Loucy (cell line): ENCODE measurements at regions not wholly inside any gene's neighbourhood (a gene's known extent, or its start where the extent isn't known, plus 50 kb on each side); places are given as distances from the start of the nearest gene placed in this dataset.

ENCODE experiments used
- H2AFZ ChIP-seq: fragments of 200-600 bp; sonication (generic); 2 replicates; pipeline ENCODE4 v1.6.0; 2016; ENCODE audit warnings: antibody characterized with exemption, mild to moderate bottlenecking, low read length, moderate library complexity
- H3F3A ChIP-seq: fragments of 200-600 bp; 2 replicates; pipeline ENCODE4 v1.6.0; 2016; ENCODE audit warnings: antibody characterized with exemption, low read depth, mild to moderate bottlenecking
- H3K27me3 ChIP-seq: fragments of 200-600 bp; sonication (generic); 2 replicates; pipeline ENCODE4 v1.6.1; 2014; ENCODE audit warnings: low read length, mild to moderate bottlenecking; ENCODE audit not compliant: insufficient read depth, poor library complexity, severe bottlenecking
- H3K36me3 ChIP-seq: fragments of 200-600 bp; sonication (generic); 2 replicates; pipeline ENCODE4 v1.6.1; 2016; ENCODE audit warnings: low read length; ENCODE audit not compliant: insufficient read depth
- H3K4me1 ChIP-seq: fragments of 200-600 bp; sonication (generic); 2 replicates; pipeline ENCODE4 v1.5.1; 2014; ENCODE audit warnings: low read length, mild to moderate bottlenecking; ENCODE audit not compliant: insufficient read depth, poor library complexity, severe bottlenecking
- H3K4me2 ChIP-seq: fragments of 200-600 bp; sonication (generic); 2 replicates; pipeline ENCODE4 v1.6.0; 2014; ENCODE audit warnings: antibody characterized with exemption, low read length, low read depth, mild to moderate bottlenecking; ENCODE audit not compliant: poor library complexity, severe bottlenecking
- H3K4me3 ChIP-seq: fragments of 200-600 bp; sonication (generic); 2 replicates; pipeline ENCODE4 v1.5.1; 2014; ENCODE audit warnings: low read length, mild to moderate bottlenecking, mixed read lengths; ENCODE audit not compliant: poor library complexity, severe bottlenecking
- H3K79me2 ChIP-seq: fragments of 200-600 bp; sonication (generic); 2 replicates; pipeline ENCODE4 v1.6.1; 2014; ENCODE audit warnings: low read length; ENCODE audit not compliant: insufficient read depth
- H3K9ac ChIP-seq: fragments of 200-600 bp; sonication (generic); 2 replicates; pipeline ENCODE4 v1.6.0; 2014; ENCODE audit warnings: mild to moderate bottlenecking, low read depth, low read length, moderate library complexity; ENCODE audit not compliant: poor library complexity, severe bottlenecking
- H3K9me2 ChIP-seq: fragments of 200-600 bp; sonication (generic); replicated peaks from 2 replicates; pipeline ENCODE4 v1.6.1; 2016; ENCODE audit warnings: low read depth, low read length, mixed read lengths
- H3K9me3 ChIP-seq: fragments of 200-600 bp; sonication (generic); 2 replicates; pipeline ENCODE4 v1.6.1; 2014; ENCODE audit warnings: mild to moderate bottlenecking, antibody characterized with exemption, low read length, low read depth; ENCODE audit not compliant: insufficient read depth
- H4K20me1 ChIP-seq: fragments of 200-600 bp; sonication (generic); 2 replicates; pipeline ENCODE4 v1.6.0; 2014; ENCODE audit warnings: antibody characterized with exemption, low read length, mild to moderate bottlenecking; ENCODE audit not compliant: insufficient read depth, poor library complexity, severe bottlenecking
- EZH2phosphoT487 ChIP-seq: fragments of 200-600 bp; IDR thresholded peaks from 2 replicates; pipeline ENCODE4 v1.6.1; 2018; ENCODE audit warnings: antibody characterized with exemption, mild to moderate bottlenecking, moderate library complexity, borderline replicate concordance
- TF ChIP-seq, protein P1 (sequence below): fragments of 200-600 bp; sonication (generic); conservative IDR thresholded peaks from 2 replicates; pipeline ENCODE4 v1.5.1; 2014; ENCODE audit warnings: mild to moderate bottlenecking, antibody characterized with exemption, low read length

- Histone ChIP-seq H3K9me3 (no peaks in the 10 kb centered on the region), H3K9ac (no peak overlapping the region), H4K20me1 (no peaks in the 10 kb centered on the region), H3K27me3 (no peaks in the 10 kb centered on the region), H3K4me1 (no peaks in the 10 kb centered on the region), H3K4me3 (no peak overlapping the region), H3K79me2 (no peaks in the 10 kb centered on the region), H3F3A (no peaks in the 10 kb centered on the region), H3K9me2 (no peaks in the 10 kb centered on the region), H3K36me3 (no peaks in the 10 kb centered on the region), H2AFZ (no peak overlapping the region), H3K4me2 (no peak overlapping the region)
- TF ChIP-seq, protein P1, sequence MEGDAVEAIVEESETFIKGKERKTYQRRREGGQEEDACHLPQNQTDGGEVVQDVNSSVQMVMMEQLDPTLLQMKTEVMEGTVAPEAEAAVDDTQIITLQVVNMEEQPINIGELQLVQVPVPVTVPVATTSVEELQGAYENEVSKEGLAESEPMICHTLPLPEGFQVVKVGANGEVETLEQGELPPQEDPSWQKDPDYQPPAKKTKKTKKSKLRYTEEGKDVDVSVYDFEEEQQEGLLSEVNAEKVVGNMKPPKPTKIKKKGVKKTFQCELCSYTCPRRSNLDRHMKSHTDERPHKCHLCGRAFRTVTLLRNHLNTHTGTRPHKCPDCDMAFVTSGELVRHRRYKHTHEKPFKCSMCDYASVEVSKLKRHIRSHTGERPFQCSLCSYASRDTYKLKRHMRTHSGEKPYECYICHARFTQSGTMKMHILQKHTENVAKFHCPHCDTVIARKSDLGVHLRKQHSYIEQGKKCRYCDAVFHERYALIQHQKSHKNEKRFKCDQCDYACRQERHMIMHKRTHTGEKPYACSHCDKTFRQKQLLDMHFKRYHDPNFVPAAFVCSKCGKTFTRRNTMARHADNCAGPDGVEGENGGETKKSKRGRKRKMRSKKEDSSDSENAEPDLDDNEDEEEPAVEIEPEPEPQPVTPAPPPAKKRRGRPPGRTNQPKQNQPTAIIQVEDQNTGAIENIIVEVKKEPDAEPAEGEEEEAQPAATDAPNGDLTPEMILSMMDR: peak; percentile 73
- no peak for TF ChIP-seq EZH2phosphoT487
Measured at GRCh38 chr11:13210424-13210823, 67.2 kb upstream of the BMAL1 start.

DNA sequence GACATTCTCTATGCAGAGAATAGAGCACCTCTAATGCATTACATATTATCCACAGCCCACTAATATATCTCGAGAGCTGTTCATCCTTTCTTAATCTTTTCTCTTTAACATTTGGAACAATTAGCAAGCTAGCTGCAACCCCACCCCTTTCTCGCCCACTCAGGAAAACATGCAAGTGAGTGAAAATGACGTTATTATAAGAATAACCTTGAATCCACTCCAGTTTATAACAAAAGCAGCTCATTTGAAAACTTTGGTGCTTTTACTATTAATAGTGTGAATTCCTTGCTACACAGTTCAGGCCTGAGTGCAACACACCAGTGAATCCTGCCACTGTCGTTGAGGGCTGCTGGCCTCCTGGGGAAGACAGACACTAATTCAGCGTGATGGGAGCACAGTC lies 63.3 kb upstream of the BMAL1 start:
- Histone ChIP-seq H3K9ac (no peak overlapping the region), H3K4me2 (no peak overlapping the region), H3K4me3 (no peak overlapping the region), H3K36me3 (no peaks in the 10 kb centered on the region), H3K9me2 (no peaks in the 10 kb centered on the region), H2AFZ (no peak overlapping the region), H3K4me1 (no peaks in the 10 kb centered on the region), H3K79me2 (no peaks in the 10 kb centered on the region), H3F3A (no peaks in the 10 kb centered on the region), H3K27me3 (no peaks in the 10 kb centered on the region), H4K20me1 (no peaks in the 10 kb centered on the region), H3K9me3 (no peaks in the 10 kb centered on the region)
- TF ChIP-seq, protein P1: no peak

- Histone ChIP-seq H4K20me1 (no peaks in the 10 kb centered on the region), H3K36me3 (no peaks in the 10 kb centered on the region), H3K4me2 (no peak overlapping the region), H3K79me2 (no peaks in the 10 kb centered on the region), H2AFZ (no peak overlapping the region), H3K9me3 (no peaks in the 10 kb centered on the region), H3F3A (no peaks in the 10 kb centered on the region), H3K9me2 (no peaks in the 10 kb centered on the region), H3K9ac (no peak overlapping the region), H3K4me1 (no peaks in the 10 kb centered on the region), H3K4me3 (no peak overlapping the region), H3K27me3 (no peaks in the 10 kb centered on the region)
- TF ChIP-seq EZH2phosphoT487: no peak
- TF ChIP-seq, protein P1: no peak
Measured at GRCh38 chr11:13215149-13215548, 62.4 kb upstream of the BMAL1 start.
